DOHH2 (cell line): ENCODE measurements at regions not wholly inside any gene's neighbourhood (a gene's known extent, or its start where the extent isn't known, plus 50 kb on each side); places are given as distances from the start of the nearest gene placed in this dataset.

Source experiments
- EZH2phosphoT487 ChIP-seq: fragments of 200-600 bp; sonication (generic); IDR thresholded peaks from 2 replicates; pipeline ENCODE4 v1.6.1; 2017; ENCODE audit warnings: borderline replicate concordance, mild to moderate bottlenecking, antibody characterized with exemption, low read length, moderate library complexity, mixed read lengths
- TF ChIP-seq, protein P1 (sequence below): fragments of 200-600 bp; sonication (generic); IDR thresholded peaks from one replicate; pipeline ENCODE4 v1.5.1; 2014; ENCODE audit warnings: antibody characterized with exemption, mild to moderate bottlenecking, low read depth, low read length; ENCODE audit not compliant: poor library complexity, severe bottlenecking

DNA sequence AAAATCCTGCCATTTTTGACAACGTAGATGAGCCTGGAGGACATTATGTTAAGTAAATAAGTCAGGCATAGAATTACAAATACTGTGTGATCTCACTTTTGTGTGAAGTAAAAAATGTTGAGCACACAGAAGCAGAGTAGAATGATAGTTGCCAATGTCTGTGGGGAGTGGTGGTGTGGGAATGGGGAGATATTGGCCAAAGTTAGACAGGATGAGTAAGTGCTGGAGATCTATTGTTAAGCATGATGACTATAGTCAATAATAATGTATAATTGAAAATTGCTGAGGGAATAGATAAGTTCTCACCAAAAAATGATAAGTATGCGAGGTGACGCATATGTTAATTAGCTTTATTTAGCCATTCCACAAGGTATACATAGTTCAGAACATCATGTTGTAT lies 92.0 kb downstream of the GPR85 start:
- TF ChIP-seq, protein P1, sequence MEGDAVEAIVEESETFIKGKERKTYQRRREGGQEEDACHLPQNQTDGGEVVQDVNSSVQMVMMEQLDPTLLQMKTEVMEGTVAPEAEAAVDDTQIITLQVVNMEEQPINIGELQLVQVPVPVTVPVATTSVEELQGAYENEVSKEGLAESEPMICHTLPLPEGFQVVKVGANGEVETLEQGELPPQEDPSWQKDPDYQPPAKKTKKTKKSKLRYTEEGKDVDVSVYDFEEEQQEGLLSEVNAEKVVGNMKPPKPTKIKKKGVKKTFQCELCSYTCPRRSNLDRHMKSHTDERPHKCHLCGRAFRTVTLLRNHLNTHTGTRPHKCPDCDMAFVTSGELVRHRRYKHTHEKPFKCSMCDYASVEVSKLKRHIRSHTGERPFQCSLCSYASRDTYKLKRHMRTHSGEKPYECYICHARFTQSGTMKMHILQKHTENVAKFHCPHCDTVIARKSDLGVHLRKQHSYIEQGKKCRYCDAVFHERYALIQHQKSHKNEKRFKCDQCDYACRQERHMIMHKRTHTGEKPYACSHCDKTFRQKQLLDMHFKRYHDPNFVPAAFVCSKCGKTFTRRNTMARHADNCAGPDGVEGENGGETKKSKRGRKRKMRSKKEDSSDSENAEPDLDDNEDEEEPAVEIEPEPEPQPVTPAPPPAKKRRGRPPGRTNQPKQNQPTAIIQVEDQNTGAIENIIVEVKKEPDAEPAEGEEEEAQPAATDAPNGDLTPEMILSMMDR, result no peak
- TF ChIP-seq EZH2phosphoT487, result no peak
